GM10248 (cell line): ENCODE measurements at regions not wholly inside any gene's neighbourhood (a gene's known extent, or its start where the extent isn't known, plus 50 kb on each side); places are given as distances from the start of the nearest gene placed in this dataset.

ENCODE experiments used
- CTCF ChIA-PET: fragments of 300-600 bp; sonication (Branson Sonifier 250); formaldehyde crosslinking; extraction: SDS; loops from one replicate; lab custom pipeline; 2021; ENCODE audit warnings: antibody characterized with exemption; lab: Yijun Ruan, JAX
- POLR2A ChIA-PET: fragments of 350-650 bp; sonication (Branson Sonifier 250); formaldehyde crosslinking; extraction: SDS; loops from one replicate; lab custom pipeline; 2020; ENCODE audit warnings: antibody characterized with exemption; lab: Yijun Ruan, JAX
- DNase-seq: peaks from one replicate; pipeline ENCODE4 v3.0.0; 2012; ENCODE audit errors: extremely low spot score
- TF ChIP-seq, protein P1 (sequence below): IDR thresholded peaks from 2 replicates; pipeline ENCODE4 v1.5.1; 2012; ENCODE audit warnings: mild to moderate bottlenecking, low read depth; ENCODE audit errors: extremely low read depth, missing control alignments, control extremely low read depth

DNA sequence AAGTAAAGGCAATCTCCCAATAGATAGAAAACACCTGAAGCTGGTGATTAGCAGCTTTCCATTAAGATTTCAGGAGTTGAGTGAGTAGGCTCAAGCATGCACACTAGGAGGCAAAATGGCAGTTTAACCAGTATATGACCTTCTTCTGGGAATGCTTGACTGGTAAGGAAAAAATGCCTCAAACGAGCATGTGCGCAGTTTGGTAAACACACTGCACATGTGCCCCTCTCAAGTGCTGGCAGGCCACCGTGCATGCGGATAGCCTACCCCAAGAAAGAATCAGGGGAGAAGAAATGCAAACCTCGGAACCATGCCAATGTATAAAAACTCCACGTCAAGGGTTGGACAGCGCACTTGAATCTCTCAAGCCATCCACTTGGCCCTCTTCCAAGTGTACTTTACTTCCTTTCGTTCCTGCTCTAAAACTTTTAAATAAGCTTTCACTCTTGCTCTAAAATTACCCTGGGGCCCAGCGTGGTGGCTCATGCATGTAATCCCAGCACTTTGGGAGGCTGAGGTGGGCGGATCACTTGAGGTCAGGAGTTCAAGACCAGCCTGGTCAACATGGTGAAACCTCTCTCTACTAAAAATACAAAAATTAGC is 98.8 kb upstream of the CDK1 start:
- TF ChIP-seq, protein P1, sequence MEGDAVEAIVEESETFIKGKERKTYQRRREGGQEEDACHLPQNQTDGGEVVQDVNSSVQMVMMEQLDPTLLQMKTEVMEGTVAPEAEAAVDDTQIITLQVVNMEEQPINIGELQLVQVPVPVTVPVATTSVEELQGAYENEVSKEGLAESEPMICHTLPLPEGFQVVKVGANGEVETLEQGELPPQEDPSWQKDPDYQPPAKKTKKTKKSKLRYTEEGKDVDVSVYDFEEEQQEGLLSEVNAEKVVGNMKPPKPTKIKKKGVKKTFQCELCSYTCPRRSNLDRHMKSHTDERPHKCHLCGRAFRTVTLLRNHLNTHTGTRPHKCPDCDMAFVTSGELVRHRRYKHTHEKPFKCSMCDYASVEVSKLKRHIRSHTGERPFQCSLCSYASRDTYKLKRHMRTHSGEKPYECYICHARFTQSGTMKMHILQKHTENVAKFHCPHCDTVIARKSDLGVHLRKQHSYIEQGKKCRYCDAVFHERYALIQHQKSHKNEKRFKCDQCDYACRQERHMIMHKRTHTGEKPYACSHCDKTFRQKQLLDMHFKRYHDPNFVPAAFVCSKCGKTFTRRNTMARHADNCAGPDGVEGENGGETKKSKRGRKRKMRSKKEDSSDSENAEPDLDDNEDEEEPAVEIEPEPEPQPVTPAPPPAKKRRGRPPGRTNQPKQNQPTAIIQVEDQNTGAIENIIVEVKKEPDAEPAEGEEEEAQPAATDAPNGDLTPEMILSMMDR: no peak
- no peak for DNase-seq
- POLR2A ChIA-PET: no interaction called here
- CTCF ChIA-PET: interaction anchor here (0.8 kb wide), 1 partner anchor 10 kb away, joined by 3 read pairs; no protein-coding TSS in a partner anchor

DNA sequence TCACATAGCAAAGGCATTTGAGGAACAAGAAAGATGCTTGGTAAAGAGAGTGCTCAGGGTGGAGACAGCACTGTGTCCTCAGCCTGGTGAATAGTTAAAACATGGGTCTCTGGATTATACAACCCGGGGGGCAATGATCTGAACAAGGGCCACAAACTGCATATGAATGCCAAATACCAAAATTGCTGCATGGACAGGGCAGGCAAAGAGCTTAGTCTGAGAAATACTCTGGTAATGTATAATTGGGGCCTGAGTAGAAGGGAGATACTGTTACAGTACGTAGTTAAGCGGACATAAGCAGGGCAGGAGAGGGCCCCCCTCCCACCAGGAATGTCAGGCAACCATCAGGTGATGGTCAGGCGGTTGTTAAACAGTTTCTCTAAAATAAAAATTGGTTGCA is 99.3 kb upstream of the CDK1 start:
- DNase-seq: no peak
- ChIA-PET CTCF (interaction anchor here (0.8 kb wide), 1 partner anchor 10 kb away, joined by 3 read pairs; no protein-coding TSS in a partner anchor), POLR2A (no interaction called here)
- TF ChIP-seq, protein P1: no peak

DNA sequence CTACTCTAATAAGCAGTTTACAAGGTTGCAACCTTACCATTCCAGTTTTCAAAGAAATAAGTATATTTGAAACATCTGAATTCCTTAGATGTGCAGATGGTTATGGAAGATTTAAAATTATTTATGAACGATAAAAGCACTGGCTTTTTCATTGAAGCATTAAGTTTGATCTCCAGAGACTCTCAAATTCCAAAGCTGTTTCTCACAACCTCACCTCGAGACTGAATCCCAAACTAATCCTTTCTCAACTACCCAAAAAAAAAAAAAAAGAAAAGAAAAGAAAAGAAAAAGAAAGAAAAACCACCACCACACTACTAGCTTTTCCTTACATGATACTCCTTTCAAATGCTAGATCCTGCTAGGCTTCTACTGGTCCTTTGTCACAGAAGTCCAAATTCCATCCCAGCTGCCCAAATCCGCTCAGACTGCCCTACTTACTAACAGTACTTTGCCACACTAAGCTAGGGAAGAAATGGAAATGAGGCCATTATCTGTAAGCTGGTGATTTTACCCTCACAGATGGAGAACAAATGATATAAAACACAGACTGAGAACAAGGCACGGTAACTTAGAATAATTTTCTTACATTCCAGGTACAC is 100.6 kb upstream of the CDK1 start:
- ChIA-PET POLR2A (no interaction called here), CTCF (interaction anchor here (0.6 kb wide), 1 partner anchor 576 kb away, joined by 3 read pairs; no protein-coding TSS in a partner anchor)
- TF ChIP-seq, protein P1: no peak
- no peak for DNase-seq

DNA sequence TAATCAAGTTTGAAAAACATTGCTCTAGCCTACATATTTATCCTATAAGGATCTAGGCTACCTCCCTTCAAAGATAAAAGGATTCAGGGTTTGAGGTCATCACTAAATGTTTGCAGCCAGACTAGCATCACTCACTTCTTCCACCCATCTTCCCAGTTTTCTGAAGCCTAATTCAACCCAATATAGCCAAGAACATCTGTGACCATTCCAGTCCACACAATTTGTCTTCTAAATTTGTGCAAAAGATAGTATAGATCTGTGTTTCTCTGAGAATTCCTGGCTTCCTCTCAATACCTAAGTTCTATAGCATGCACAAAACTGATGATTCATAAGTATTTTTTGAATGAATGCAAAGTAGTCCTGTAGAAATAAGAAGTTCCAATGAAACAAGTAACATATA is 103.0 kb upstream of the CDK1 start:
- no peak for DNase-seq
- TF ChIP-seq, protein P1: no peak
- ChIA-PET CTCF (no interaction called here), POLR2A (no interaction called here)

DNA sequence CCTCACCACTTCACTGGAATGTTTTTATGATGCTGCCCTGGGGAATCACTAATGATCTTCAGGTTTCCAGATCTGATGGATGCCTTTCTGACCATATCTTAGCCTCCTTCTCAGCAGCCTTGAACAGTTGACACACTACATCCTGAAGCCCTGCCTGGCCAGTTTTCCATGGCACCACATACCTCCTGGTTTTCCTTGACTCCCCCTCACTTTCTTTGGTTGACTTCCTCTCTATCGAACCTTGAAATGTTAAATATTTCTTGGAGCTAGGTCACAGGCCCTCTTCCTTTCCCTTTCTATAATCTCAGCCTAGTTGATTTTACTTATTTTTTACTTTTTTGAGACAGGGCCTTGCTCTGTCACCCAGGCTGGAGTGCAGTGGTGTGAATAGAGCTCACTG is 108.8 kb upstream of the CDK1 start:
- DNase-seq: no peak
- POLR2A ChIA-PET: no interaction called here
- CTCF ChIA-PET: interaction anchor here (0.8 kb wide), 1 partner anchor 9 kb away, joined by 3 read pairs; no protein-coding TSS in a partner anchor
- TF ChIP-seq, protein P1: no peak

DNA sequence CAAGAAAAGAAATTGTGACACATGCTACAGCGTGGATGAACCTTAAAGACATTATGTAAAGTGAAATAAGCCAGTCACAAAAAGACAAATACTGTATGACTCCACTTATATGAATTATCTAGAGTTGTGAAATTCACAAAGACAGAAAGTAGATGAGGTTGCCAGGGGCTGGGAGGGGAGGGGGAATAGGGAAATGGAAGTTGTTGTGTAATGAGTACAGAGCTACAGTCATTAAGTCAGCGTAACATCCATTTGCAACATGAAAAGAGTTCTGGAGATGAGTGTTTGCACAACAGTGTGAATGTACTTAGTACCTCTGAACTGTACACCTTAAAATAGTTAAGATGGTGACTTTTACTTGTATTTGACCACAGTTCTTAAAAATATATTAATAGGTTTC is 112.1 kb upstream of the CDK1 start:
- ChIA-PET POLR2A (no interaction called here), CTCF (interaction anchor here (1.1 kb wide), 1 partner anchor 12 kb away, joined by 3 read pairs; no protein-coding TSS in a partner anchor)
- DNase-seq: no peak
- TF ChIP-seq, protein P1: no peak
